B cell (primary cell): ENCODE measurements at regions not wholly inside any gene's neighbourhood (a gene's known extent, or its start where the extent isn't known, plus 50 kb on each side); places are given as distances from the start of the nearest gene placed in this dataset.

Experiments used
- CTCF ChIP-seq: fragments of 200-600 bp; IDR thresholded peaks from one replicate; pipeline ENCODE4 v1.8.0; 2022; ENCODE audit warnings: antibody characterized with exemption, mild to moderate bottlenecking
- EZH2 ChIP-seq: IDR thresholded peaks from 2 replicates; pipeline ENCODE4 v1.6.1; 2012; ENCODE audit warnings: borderline replicate concordance, low read depth, mild to moderate bottlenecking, moderate library complexity, low read length; ENCODE audit not compliant: insufficient read depth, poor library complexity, severe bottlenecking

GRCh38 chr1:59143133-59143487 is 153.8 kb upstream of the FGGY start:
- no peak for TF ChIP-seq CTCF
- TF ChIP-seq EZH2: no peak
